ENCODE measurements at regions not wholly inside any gene's neighbourhood (a gene's known extent, or its start where the extent isn't known, plus 50 kb on each side); places are given as distances from the start of the nearest gene placed in this dataset.

- Histone ChIP-seq H3K4me3 (ENCODE audit: low read depth in 2 of 2, low read length in 1 of 2) (no peak overlapping the region), H3K27ac (ENCODE audit: low read depth in 2 of 2, low read length in 1 of 2) (no peak overlapping the region), H3F3A (replicated peaks; ENCODE audit: insufficient read depth) (no peaks in the 10 kb centered on the region), H3K4me1 (ENCODE audit: control insufficient read depth in 1 of 2, insufficient read depth in 2 of 2, low read depth in 1 of 2, low read length in 1 of 2) (peaks cover 0 to 12% of the 10 kb centered on the region in 2 experiments; a peak in 2 of 4 replicates), H3K79me2 (ENCODE audit: insufficient read depth) (no peaks in the 10 kb centered on the region), H3K4me2 (no peak overlapping the region), H2AFZ (ENCODE audit: low read depth) (no peak overlapping the region), H4K20me1 (ENCODE audit: insufficient read depth) (no peaks in the 10 kb centered on the region), H3K36me3 (replicated peaks in 1 of 2; ENCODE audit: control insufficient read depth in 1 of 2, insufficient read depth in 2 of 2, low read length in 1 of 2) (no peaks in the 10 kb centered on the region), H3K9me2 (no peaks in the 10 kb centered on the region), H3K9me3 (no peaks in the 10 kb centered on the region), H3K9ac (no peak overlapping the region), H3K27me3 (ENCODE audit: insufficient read depth) (no peaks in the 10 kb centered on the region)
- WGBS (ENCODE audit: low lambda C conversion rate), result 71% methylated on average over 3 of the region's 3 CpGs
- TF ChIP-seq ELF1 (IDR thresholded peaks at IDR 0.05) (no peak), IRF3 (IDR thresholded peaks at IDR 0.05; ENCODE audit: low read depth, low read length) (no peak), PBX3 (IDR thresholded peaks at IDR 0.05) (no peak), FOXM1 (IDR thresholded peaks at IDR 0.05; ENCODE audit: low read depth) (no peak), MAX (IDR thresholded peaks at IDR 0.05; ENCODE audit: low read depth) (no peak), SIN3A (IDR thresholded peaks at IDR 0.05; ENCODE audit: borderline replicate concordance, low read depth, low read length) (no peak)
- DNase-seq, result no peak
- ChIA-PET POLR2A (no interaction called here), CTCF (no interaction called here)
Observed at GRCh38 chr2:64284751-64285150, 140.5 kb upstream of the PELI1 start.

GRCh38 chr2:64287202-64287740, 143.1 kb upstream of the PELI1 start:
- H3K4me3 ChIP-seq (ENCODE audit: low read depth in 2 of 2, low read length in 1 of 2), result no peak overlapping the region
- no peak overlapping the region for H3K4me2 ChIP-seq
- H2AFZ ChIP-seq (ENCODE audit: low read depth), result no peak overlapping the region
- H3K9me2 ChIP-seq, result no peaks in the 10 kb centered on the region
- ChIA-PET CTCF (no interaction called here), POLR2A (no interaction called here)
- H3F3A ChIP-seq (replicated peaks; ENCODE audit: insufficient read depth), result no peaks in the 10 kb centered on the region
- no peaks in the 10 kb centered on the region for H3K9me3 ChIP-seq
- peaks cover 0 to 12% of the 10 kb centered on the region in 2 experiments; a peak in 2 of 4 replicates for H3K4me1 ChIP-seq (ENCODE audit: control insufficient read depth in 1 of 2, insufficient read depth in 2 of 2, low read depth in 1 of 2, low read length in 1 of 2)
- 67% methylated on average over 5 of the region's 5 CpGs for WGBS (ENCODE audit: low lambda C conversion rate)
- no peaks in the 10 kb centered on the region for H3K79me2 ChIP-seq (ENCODE audit: insufficient read depth)
- DNase-seq, result no peak
- H3K36me3 ChIP-seq (replicated peaks in 1 of 2; ENCODE audit: control insufficient read depth in 1 of 2, insufficient read depth in 2 of 2, low read length in 1 of 2), result no peaks in the 10 kb centered on the region
- H3K27ac ChIP-seq (ENCODE audit: low read depth in 2 of 2, low read length in 1 of 2), result no peak overlapping the region
- no peak for TF ChIP-seq JUND (IDR thresholded peaks at IDR 0.05)
- no peak for TF ChIP-seq MAX (IDR thresholded peaks at IDR 0.05; ENCODE audit: low read depth)
- no peak for TF ChIP-seq TEAD4 (IDR thresholded peaks at IDR 0.05; ENCODE audit: borderline replicate concordance, insufficient read depth)
- TF ChIP-seq USF1 (IDR thresholded peaks at IDR 0.05; ENCODE audit: borderline replicate concordance, low read depth), result no peak
- no peak for TF ChIP-seq GATA2 (CRISPR knock-in tag; IDR thresholded peaks at IDR 0.05)
- TF ChIP-seq USF2 (IDR thresholded peaks at IDR 0.05; ENCODE audit: borderline replicate concordance, low read depth, low read length), result no peak
- no peaks in the 10 kb centered on the region for H4K20me1 ChIP-seq (ENCODE audit: insufficient read depth)
- no peak overlapping the region for H3K9ac ChIP-seq
- H3K27me3 ChIP-seq (ENCODE audit: insufficient read depth), result no peaks in the 10 kb centered on the region; the same call in 1 of the 2 replicates

Data from SK-N-SH (cell line).